ENCODE measurements at regions not wholly inside any gene's neighbourhood (a gene's known extent, or its start where the extent isn't known, plus 50 kb on each side); places are given as distances from the start of the nearest gene placed in this dataset.

GRCh38 chr3:99134986-99135385 is 233.5 kb upstream of the DCBLD2 start:
- no peak overlapping the region for H3K4me3 ChIP-seq (ENCODE audit: low read length in 2 of 2)
- no peak overlapping the region for H3K4ac ChIP-seq (ENCODE audit: low read length)
- H3K4me2 ChIP-seq (ENCODE audit: insufficient read depth, low read length, poor library complexity, severe bottlenecking) = no peak overlapping the region
- H3K18ac ChIP-seq (ENCODE audit: low read length) = no peak overlapping the region
- no peak overlapping the region for H3K27ac ChIP-seq (replicated peaks; ENCODE audit: low read length)
- H3K14ac ChIP-seq (ENCODE audit: low read length) = no peak overlapping the region
- H2BK120ac ChIP-seq (ENCODE audit: low read depth, low read length) = no peak overlapping the region
- no peak overlapping the region for H3K23ac ChIP-seq (ENCODE audit: low read depth, low read length, poor library complexity)
- no peaks in the 10 kb centered on the region for H3K27me3 ChIP-seq (ENCODE audit: control insufficient read depth in 3 of 3, insufficient read depth in 3 of 3, low read depth in 1 of 3, low read length in 3 of 3)
- H4K8ac ChIP-seq (ENCODE audit: low read depth, low read length) = no peak overlapping the region
- H4K91ac ChIP-seq (ENCODE audit: low read depth, low read length, poor library complexity) = no peak overlapping the region
- no peaks in the 10 kb centered on the region for H3K9me3 ChIP-seq (replicated peaks in 1 of 2; ENCODE audit: control insufficient read depth in 2 of 2, insufficient read depth in 1 of 2, low read depth in 1 of 2, low read length in 2 of 2)
- no peaks in the 10 kb centered on the region for H3K4me1 ChIP-seq (ENCODE audit: control insufficient read depth in 2 of 2, insufficient read depth in 1 of 2, low read depth in 1 of 2, low read length in 2 of 2)
- no peak overlapping the region for H2AK5ac ChIP-seq (ENCODE audit: low read depth, low read length)
- H3K79me1 ChIP-seq (ENCODE audit: low read depth, low read length) = no peaks in the 10 kb centered on the region
- H2BK5ac ChIP-seq (ENCODE audit: low read length) = no peak overlapping the region
- no peaks in the 10 kb centered on the region for H3K36me3 ChIP-seq (replicated peaks in 1 of 2; ENCODE audit: control insufficient read depth in 2 of 2, insufficient read depth in 2 of 2, low read length in 2 of 2)
- H2BK12ac ChIP-seq (ENCODE audit: low read length) = no peak overlapping the region
- no peak for DNase-seq (ENCODE audit: low spot score)
- H3K9ac ChIP-seq (ENCODE audit: low read depth, low read length, poor library complexity) = no peak overlapping the region
- H2AFZ ChIP-seq (ENCODE audit: low read length) = no peak overlapping the region
- no peak overlapping the region for H2BK15ac ChIP-seq (ENCODE audit: low read length)

- H2BK12ac ChIP-seq (ENCODE audit: low read length) = no peak overlapping the region
- no peak overlapping the region for H2AK5ac ChIP-seq (ENCODE audit: low read depth, low read length)
- no peak overlapping the region for H3K23ac ChIP-seq (ENCODE audit: low read depth, low read length, poor library complexity)
- H3K27ac ChIP-seq (replicated peaks; ENCODE audit: low read length) = no peak overlapping the region
- H3K4ac ChIP-seq (ENCODE audit: low read length) = no peak overlapping the region
- H3K9me3 ChIP-seq (replicated peaks in 1 of 2; ENCODE audit: control insufficient read depth in 2 of 2, insufficient read depth in 1 of 2, low read depth in 1 of 2, low read length in 2 of 2) = no peaks in the 10 kb centered on the region
- no peak overlapping the region for H3K4me3 ChIP-seq (ENCODE audit: low read length in 2 of 2)
- H4K8ac ChIP-seq (ENCODE audit: low read depth, low read length) = no peak overlapping the region
- no peak overlapping the region for H4K91ac ChIP-seq (ENCODE audit: low read depth, low read length, poor library complexity)
- no peak overlapping the region for H2AFZ ChIP-seq (ENCODE audit: low read length)
- H3K79me1 ChIP-seq (ENCODE audit: low read depth, low read length) = no peaks in the 10 kb centered on the region
- no peaks in the 10 kb centered on the region for H3K27me3 ChIP-seq (ENCODE audit: control insufficient read depth in 3 of 3, insufficient read depth in 3 of 3, low read depth in 1 of 3, low read length in 3 of 3)
- no peak overlapping the region for H2BK5ac ChIP-seq (ENCODE audit: low read length)
- H3K14ac ChIP-seq (ENCODE audit: low read length) = no peak overlapping the region
- no peak overlapping the region for H3K9ac ChIP-seq (ENCODE audit: low read depth, low read length, poor library complexity)
- no peaks in the 10 kb centered on the region for H3K4me1 ChIP-seq (ENCODE audit: control insufficient read depth in 2 of 2, insufficient read depth in 1 of 2, low read depth in 1 of 2, low read length in 2 of 2)
- no peak overlapping the region for H2BK120ac ChIP-seq (ENCODE audit: low read depth, low read length)
- no peak for DNase-seq (ENCODE audit: low spot score)
- H3K18ac ChIP-seq (ENCODE audit: low read length) = no peak overlapping the region
- no peaks in the 10 kb centered on the region for H3K36me3 ChIP-seq (replicated peaks in 1 of 2; ENCODE audit: control insufficient read depth in 2 of 2, insufficient read depth in 2 of 2, low read length in 2 of 2)
- no peak overlapping the region for H2BK15ac ChIP-seq (ENCODE audit: low read length)
- no peak overlapping the region for H3K4me2 ChIP-seq (ENCODE audit: insufficient read depth, low read length, poor library complexity, severe bottlenecking)
Measured at GRCh38 chr3:99131876-99132275, 230.4 kb upstream of the DCBLD2 start.

DNA sequence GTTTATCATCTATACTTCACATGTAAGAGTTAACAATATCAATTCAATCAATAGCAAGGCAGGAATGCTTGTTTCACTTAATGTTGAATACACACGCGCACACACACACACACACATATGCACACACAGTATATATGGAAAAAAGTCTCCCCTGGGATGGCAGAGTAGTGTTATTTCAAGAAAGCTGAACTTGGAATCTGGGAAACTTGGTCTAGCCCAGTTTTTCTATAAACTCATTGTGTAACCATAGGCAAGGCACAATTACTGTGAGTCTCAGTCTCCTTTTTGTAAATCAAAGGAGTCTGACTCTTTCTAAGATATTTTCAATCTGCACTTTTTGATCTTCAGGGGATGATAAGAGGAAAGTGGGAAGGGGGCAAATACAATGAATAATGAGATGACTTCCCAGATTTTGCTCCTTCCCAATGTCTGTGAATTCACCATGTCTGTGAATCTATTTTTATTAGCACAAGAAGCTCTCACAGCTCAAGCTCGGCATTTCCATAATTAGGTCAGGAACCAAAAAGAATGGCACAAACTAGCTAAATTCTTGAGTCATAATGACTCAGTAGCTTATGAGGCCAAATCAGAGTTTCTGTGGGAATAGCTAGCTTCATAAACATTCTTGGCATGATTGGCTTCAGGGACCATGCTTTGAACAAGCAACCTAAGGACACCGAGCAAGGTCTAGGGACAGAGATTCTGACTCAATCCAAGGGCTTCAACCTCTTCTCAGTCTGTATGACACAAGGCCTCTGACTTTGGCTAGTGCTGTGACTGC is 227.4 kb upstream of the DCBLD2 start:
- H3K18ac ChIP-seq (ENCODE audit: low read length) = no peak overlapping the region
- no peak overlapping the region for H3K27ac ChIP-seq (replicated peaks; ENCODE audit: low read length)
- H2BK5ac ChIP-seq (ENCODE audit: low read length) = no peak overlapping the region
- H2BK15ac ChIP-seq (ENCODE audit: low read length) = no peak overlapping the region
- no peak overlapping the region for H2BK12ac ChIP-seq (ENCODE audit: low read length)
- H3K9ac ChIP-seq (ENCODE audit: low read depth, low read length, poor library complexity) = no peak overlapping the region
- WGBS, 2 donors (ENCODE audit: extremely low coverage in 2 of 2, insufficient read length in 2 of 2, insufficient replicate concordance in 1 of 2) = no CpG with 5 or more reads among the region's 4 CpGs
- H3K4me1 ChIP-seq (ENCODE audit: control insufficient read depth in 2 of 2, insufficient read depth in 1 of 2, low read depth in 1 of 2, low read length in 2 of 2) = no peaks in the 10 kb centered on the region
- H3K14ac ChIP-seq (ENCODE audit: low read length) = no peak overlapping the region
- no peak overlapping the region for H3K4me3 ChIP-seq (ENCODE audit: low read length in 2 of 2)
- H3K4me2 ChIP-seq (ENCODE audit: insufficient read depth, low read length, poor library complexity, severe bottlenecking) = no peak overlapping the region
- no peak overlapping the region for H3K4ac ChIP-seq (ENCODE audit: low read length)
- H2AK5ac ChIP-seq (ENCODE audit: low read depth, low read length) = no peak overlapping the region
- no peaks in the 10 kb centered on the region for H3K9me3 ChIP-seq (replicated peaks in 1 of 2; ENCODE audit: control insufficient read depth in 2 of 2, insufficient read depth in 1 of 2, low read depth in 1 of 2, low read length in 2 of 2)
- H3K36me3 ChIP-seq (replicated peaks in 1 of 2; ENCODE audit: control insufficient read depth in 2 of 2, insufficient read depth in 2 of 2, low read length in 2 of 2) = no peaks in the 10 kb centered on the region
- H2BK120ac ChIP-seq (ENCODE audit: low read depth, low read length) = no peak overlapping the region
- no peak overlapping the region for H4K8ac ChIP-seq (ENCODE audit: low read depth, low read length)
- no peak overlapping the region for H2AFZ ChIP-seq (ENCODE audit: low read length)
- no peak overlapping the region for H4K91ac ChIP-seq (ENCODE audit: low read depth, low read length, poor library complexity)
- DNase-seq (ENCODE audit: low spot score) = no peak
- no peak overlapping the region for H3K23ac ChIP-seq (ENCODE audit: low read depth, low read length, poor library complexity)
- no peaks in the 10 kb centered on the region for H3K79me1 ChIP-seq (ENCODE audit: low read depth, low read length)
- no peaks in the 10 kb centered on the region for H3K27me3 ChIP-seq (ENCODE audit: control insufficient read depth in 3 of 3, insufficient read depth in 3 of 3, low read depth in 1 of 3, low read length in 3 of 3)

DNA sequence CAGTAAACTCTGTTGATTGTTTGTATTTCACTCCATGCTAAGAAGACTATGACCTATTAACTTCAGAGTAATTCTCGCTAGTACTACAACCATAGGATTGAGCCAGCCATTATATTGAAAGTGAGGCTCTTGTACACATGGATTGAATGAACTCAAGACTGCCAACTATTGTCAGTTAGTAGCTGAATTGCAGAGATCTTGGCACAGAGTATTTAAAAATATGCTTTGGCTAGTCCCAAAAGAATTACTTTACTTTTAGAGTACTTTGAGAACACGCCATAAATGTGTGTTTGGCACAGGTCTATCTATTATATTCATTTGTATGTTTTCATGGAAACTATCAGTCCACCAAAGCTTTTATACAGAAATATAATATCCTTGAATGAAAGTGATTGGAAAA is 226.7 kb upstream of the DCBLD2 start:
- H2BK15ac ChIP-seq (ENCODE audit: low read length) = no peak overlapping the region
- H4K91ac ChIP-seq (ENCODE audit: low read depth, low read length, poor library complexity) = no peak overlapping the region
- no peaks in the 10 kb centered on the region for H3K9me3 ChIP-seq (replicated peaks in 1 of 2; ENCODE audit: control insufficient read depth in 2 of 2, insufficient read depth in 1 of 2, low read depth in 1 of 2, low read length in 2 of 2)
- H3K79me1 ChIP-seq (ENCODE audit: low read depth, low read length) = no peaks in the 10 kb centered on the region
- H3K4ac ChIP-seq (ENCODE audit: low read length) = no peak overlapping the region
- H2AK5ac ChIP-seq (ENCODE audit: low read depth, low read length) = no peak overlapping the region
- no peak overlapping the region for H3K4me2 ChIP-seq (ENCODE audit: insufficient read depth, low read length, poor library complexity, severe bottlenecking)
- H3K27me3 ChIP-seq (ENCODE audit: control insufficient read depth in 3 of 3, insufficient read depth in 3 of 3, low read depth in 1 of 3, low read length in 3 of 3) = no peaks in the 10 kb centered on the region
- no peak overlapping the region for H3K27ac ChIP-seq (replicated peaks; ENCODE audit: low read length)
- H3K9ac ChIP-seq (ENCODE audit: low read depth, low read length, poor library complexity) = no peak overlapping the region
- H4K8ac ChIP-seq (ENCODE audit: low read depth, low read length) = no peak overlapping the region
- H2BK5ac ChIP-seq (ENCODE audit: low read length) = no peak overlapping the region
- no CpG with 5 or more reads among the region's 2 CpGs for WGBS, 2 donors (ENCODE audit: extremely low coverage in 2 of 2, insufficient read length in 2 of 2, insufficient replicate concordance in 1 of 2)
- no peaks in the 10 kb centered on the region for H3K36me3 ChIP-seq (replicated peaks in 1 of 2; ENCODE audit: control insufficient read depth in 2 of 2, insufficient read depth in 2 of 2, low read length in 2 of 2)
- no peak overlapping the region for H2BK12ac ChIP-seq (ENCODE audit: low read length)
- no peak overlapping the region for H3K4me3 ChIP-seq (ENCODE audit: low read length in 2 of 2)
- H3K14ac ChIP-seq (ENCODE audit: low read length) = no peak overlapping the region
- no peak overlapping the region for H2BK120ac ChIP-seq (ENCODE audit: low read depth, low read length)
- no peak overlapping the region for H3K18ac ChIP-seq (ENCODE audit: low read length)
- no peaks in the 10 kb centered on the region for H3K4me1 ChIP-seq (ENCODE audit: control insufficient read depth in 2 of 2, insufficient read depth in 1 of 2, low read depth in 1 of 2, low read length in 2 of 2)
- no peak overlapping the region for H3K23ac ChIP-seq (ENCODE audit: low read depth, low read length, poor library complexity)
- no peak for DNase-seq (ENCODE audit: low spot score)
- no peak overlapping the region for H2AFZ ChIP-seq (ENCODE audit: low read length)
